SU-DHL-6 (cell line): ENCODE measurements at regions not wholly inside any gene's neighbourhood (a gene's known extent, or its start where the extent isn't known, plus 50 kb on each side); places are given as distances from the start of the nearest gene placed in this dataset.

Experiments
- H2AFZ ChIP-seq: fragments of 200-600 bp; sonication (generic); 2 replicates; pipeline ENCODE4 v1.6.1; 2014; ENCODE audit warnings: low read depth, mild to moderate bottlenecking, moderate library complexity, mixed read lengths, antibody characterized with exemption, low read length; ENCODE audit not compliant: severe bottlenecking
- H3F3A ChIP-seq: fragments of 200-600 bp; shearing (Covaris generic); 2 replicates; pipeline ENCODE4 v1.6.0; 2016; ENCODE audit warnings: antibody characterized with exemption, mild to moderate bottlenecking; ENCODE audit not compliant: insufficient read depth
- H3K27ac ChIP-seq: fragments of 200-600 bp; sonication (generic); 2 replicates; pipeline ENCODE4 v1.5.1; 2016; ENCODE audit warnings: low read depth, mild to moderate bottlenecking, low read length, moderate library complexity, mixed read lengths
- H3K27me3 ChIP-seq: fragments of 200-600 bp; sonication (generic), shearing (Covaris generic); 2 replicates; pipeline ENCODE4 v1.6.0; 2014; ENCODE audit warnings: mild to moderate bottlenecking, low read length
- H3K36me3 ChIP-seq: fragments of 200-600 bp; sonication (generic); 2 replicates; pipeline ENCODE4 v1.6.1; 2014; ENCODE audit warnings: mild to moderate bottlenecking, low read length, mixed read lengths
- H3K4me2 ChIP-seq: fragments of 300-600, 200-600 bp; shearing (Covaris generic), sonication (generic); 2 replicates; pipeline ENCODE4 v1.6.0; 2014; ENCODE audit warnings: low read length, low read depth, mild to moderate bottlenecking; ENCODE audit not compliant: poor library complexity, severe bottlenecking
- H3K4me3 ChIP-seq: fragments of 200-600 bp; sonication (generic); 2 replicates; pipeline ENCODE4 v1.5.1; 2014; ENCODE audit warnings: antibody characterized with exemption, low read length, mild to moderate bottlenecking, mixed read lengths; ENCODE audit not compliant: insufficient read depth, poor library complexity, severe bottlenecking
- H3K79me2 ChIP-seq: fragments of 200-600 bp; sonication (generic); 2 replicates; pipeline ENCODE4 v1.6.1; 2014; ENCODE audit warnings: mild to moderate bottlenecking, low read length, moderate library complexity; ENCODE audit not compliant: insufficient read depth
- H3K9ac ChIP-seq: fragments of 200-600 bp; sonication (generic); 2 replicates; pipeline ENCODE4 v1.7.0; 2014; ENCODE audit warnings: mild to moderate bottlenecking, low read length
- H3K9me2 ChIP-seq: fragments of 200-600 bp; sonication (generic); replicated peaks from 2 replicates; pipeline ENCODE4 v1.6.1; 2014; ENCODE audit warnings: low read length; ENCODE audit not compliant: insufficient read depth
- H3K9me3 ChIP-seq: fragments of 200-600 bp; sonication (generic); 2 replicates; pipeline ENCODE4 v1.6.1; 2014; ENCODE audit warnings: low read length, mixed read lengths; ENCODE audit not compliant: insufficient read depth
- H4K20me1 ChIP-seq: fragments of 200-600 bp; sonication (generic); 2 replicates; pipeline ENCODE4 v1.6.1; 2014; ENCODE audit warnings: low read depth, mild to moderate bottlenecking, antibody characterized with exemption, low read length, moderate library complexity, mixed read lengths
- CTCF ChIP-seq: fragments of 200-600 bp; sonication (generic); IDR thresholded peaks from one replicate; pipeline ENCODE4 v1.5.1; 2017; ENCODE audit warnings: antibody characterized with exemption, mild to moderate bottlenecking, low read length, moderate library complexity; ENCODE audit not compliant: insufficient read depth, poor library complexity, severe bottlenecking
- EZH2phosphoT487 ChIP-seq: fragments of 200-600 bp; sonication (generic), shearing (Covaris generic); conservative IDR thresholded peaks from 2 replicates; pipeline ENCODE4 v1.6.1; 2018; ENCODE audit warnings: mild to moderate bottlenecking, antibody characterized with exemption, low read length, moderate library complexity, mixed read lengths

DNA sequence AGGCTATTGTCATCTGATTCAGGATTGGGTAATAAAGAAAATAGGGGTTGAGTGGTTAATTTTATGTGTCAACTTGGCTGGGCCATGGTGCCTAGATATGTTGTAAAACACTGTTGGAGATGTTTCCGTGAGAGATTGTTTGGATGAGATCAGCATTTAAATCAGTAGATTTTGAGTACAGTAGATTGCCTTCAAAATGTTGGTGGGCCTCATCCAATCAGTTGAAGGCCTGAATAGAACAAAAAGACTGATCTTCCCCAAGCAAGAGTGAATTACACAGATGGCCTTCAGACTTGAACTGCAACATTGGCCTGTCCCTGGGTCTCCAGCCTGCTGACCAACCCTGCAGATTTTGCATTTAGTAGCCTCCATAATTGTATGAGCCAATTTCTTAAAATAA is 401.3 kb upstream of the KIF2A start:
- Histone ChIP-seq H3K27ac (no peak overlapping the region), H3F3A (no peaks in the 10 kb centered on the region), H3K36me3 (no peaks in the 10 kb centered on the region), H2AFZ (no peak overlapping the region), H3K79me2 (no peaks in the 10 kb centered on the region), H3K9me3 (no peaks in the 10 kb centered on the region), H3K4me3 (no peak overlapping the region), H3K9ac (no peak overlapping the region), H3K4me2 (no peak overlapping the region), H3K27me3 (no peaks in the 10 kb centered on the region), H3K9me2 (no peaks in the 10 kb centered on the region), H4K20me1 (no peaks in the 10 kb centered on the region)
- TF ChIP-seq CTCF (no peak), EZH2phosphoT487 (no peak)

DNA sequence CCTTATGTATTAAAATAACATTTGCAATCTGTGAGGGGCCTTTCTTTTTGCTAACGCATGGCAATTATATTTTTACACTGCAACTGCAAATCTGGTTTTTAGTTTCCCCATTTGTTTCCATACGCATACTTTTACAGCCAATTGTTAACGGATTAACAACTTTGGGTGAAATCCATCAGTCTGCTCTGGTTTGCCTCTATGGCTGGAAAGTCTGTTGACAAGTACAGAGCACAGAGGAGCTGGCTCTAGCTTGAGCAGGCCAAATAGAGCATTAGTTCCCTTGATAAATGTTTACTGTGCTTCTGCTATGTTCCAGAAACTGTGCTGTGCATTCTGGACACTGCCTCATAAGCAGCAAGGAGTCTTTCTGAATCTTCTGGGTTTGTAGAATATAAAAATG is 400.4 kb upstream of the KIF2A start:
- H3K27me3 ChIP-seq: no peaks in the 10 kb centered on the region
- H3K4me2 ChIP-seq: no peak overlapping the region
- no peak overlapping the region for H3K4me3 ChIP-seq
- H3K79me2 ChIP-seq: no peaks in the 10 kb centered on the region
- H3K9ac ChIP-seq: no peak overlapping the region
- no peaks in the 10 kb centered on the region for H3K9me3 ChIP-seq
- no peaks in the 10 kb centered on the region for H3K36me3 ChIP-seq
- H2AFZ ChIP-seq: no peak overlapping the region
- H3K9me2 ChIP-seq: no peaks in the 10 kb centered on the region
- TF ChIP-seq CTCF (no peak), EZH2phosphoT487 (no peak)
- no peak overlapping the region for H3K27ac ChIP-seq
- H3F3A ChIP-seq: no peaks in the 10 kb centered on the region
- H4K20me1 ChIP-seq: no peaks in the 10 kb centered on the region

DNA sequence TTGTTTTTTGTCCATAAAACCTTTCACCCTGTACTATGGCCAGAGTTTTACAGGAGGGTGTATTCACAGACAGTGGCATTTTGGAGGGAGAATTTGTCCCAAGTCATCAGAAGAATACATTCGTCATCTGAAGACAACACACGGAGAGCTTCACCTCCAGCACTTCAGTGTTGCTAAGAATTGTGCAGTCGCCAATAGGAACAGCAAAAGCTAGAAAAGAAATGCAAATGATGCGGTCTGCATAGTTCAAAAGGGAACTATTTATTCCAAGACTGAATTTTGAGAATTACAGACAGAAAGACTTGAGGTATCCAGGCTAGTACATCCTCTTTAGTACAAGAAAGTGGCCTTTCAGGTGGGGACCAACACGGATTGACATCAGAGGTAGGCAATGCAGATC is 399.2 kb upstream of the KIF2A start:
- Histone ChIP-seq H3K9me3 (no peaks in the 10 kb centered on the region), H2AFZ (no peak overlapping the region), H3K4me3 (no peak overlapping the region), H3K9me2 (no peaks in the 10 kb centered on the region), H3F3A (no peaks in the 10 kb centered on the region), H3K27ac (no peak overlapping the region), H3K36me3 (no peaks in the 10 kb centered on the region), H3K27me3 (no peaks in the 10 kb centered on the region), H4K20me1 (no peaks in the 10 kb centered on the region), H3K9ac (no peak overlapping the region), H3K4me2 (no peak overlapping the region), H3K79me2 (no peaks in the 10 kb centered on the region)
- TF ChIP-seq CTCF: no peak
- no peak for TF ChIP-seq EZH2phosphoT487

DNA sequence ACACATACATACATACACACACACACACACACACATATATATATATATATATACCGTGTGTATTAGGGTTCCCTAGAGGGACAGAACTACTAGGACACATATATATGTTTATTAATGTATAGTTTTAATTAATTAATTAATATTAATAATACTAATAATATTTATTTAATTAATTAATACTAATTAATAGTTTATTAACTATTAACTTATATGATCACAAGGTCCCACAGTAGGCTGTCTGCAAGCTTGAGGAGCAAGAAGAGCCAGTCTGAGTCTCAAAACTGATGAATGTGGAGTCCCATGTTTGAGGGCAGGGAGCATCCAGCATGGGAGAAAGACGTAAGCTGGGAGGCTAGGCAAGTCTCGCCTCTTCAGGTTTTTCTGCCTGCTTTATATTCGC is 398.0 kb upstream of the KIF2A start:
- H3F3A ChIP-seq: no peaks in the 10 kb centered on the region
- TF ChIP-seq CTCF: no peak
- TF ChIP-seq EZH2phosphoT487: no peak

More for the DNA sequence above, 398.0 kb upstream of the KIF2A start:
- Histone ChIP-seq H4K20me1 (no peaks in the 10 kb centered on the region), H3K4me3 (no peak overlapping the region), H3K79me2 (no peaks in the 10 kb centered on the region), H3K27ac (no peak overlapping the region), H3K36me3 (no peaks in the 10 kb centered on the region), H3K4me2 (no peak overlapping the region), H3K9ac (no peak overlapping the region), H3K9me3 (no peaks in the 10 kb centered on the region), H3K9me2 (no peaks in the 10 kb centered on the region), H2AFZ (no peak overlapping the region), H3K27me3 (no peaks in the 10 kb centered on the region)
